ENCODE measurements at regions not wholly inside any gene's neighbourhood (a gene's known extent, or its start where the extent isn't known, plus 50 kb on each side); places are given as distances from the start of the nearest gene placed in this dataset.

GRCh38 chr2:220068846-220069245, 441.4 kb downstream of the SLC4A3 start:
- TF ChIP-seq CTCF (IDR thresholded peaks at IDR 0.05) (no peak), POLR2A (IDR thresholded peaks at IDR 0.05) (no peak)

Measured in body of pancreas (tissue), 4 donors.